ENCODE measurements at regions not wholly inside any gene's neighbourhood (a gene's known extent, or its start where the extent isn't known, plus 50 kb on each side); places are given as distances from the start of the nearest gene placed in this dataset.

- dilution Hi-C loops (cut with MboI; ENCODE audit: extremely low pct_ligation_motif_present, low sequenced_read_pairs), result no loop called here
- Histone ChIP-seq H3K4me1 (ENCODE audit: control insufficient read depth, extremely low read depth, insufficient read depth, low read length) (no peaks in the 10 kb centered on the region), H3K27me3 (ENCODE audit: control insufficient read depth, extremely low read depth, insufficient read depth, low read length) (no peaks in the 10 kb centered on the region), H3K9me1 (ENCODE audit: control insufficient read depth, extremely low read depth, insufficient read depth, low read length) (no peaks in the 10 kb centered on the region), H3K9me3 (ENCODE audit: control insufficient read depth, low read depth, low read length) (no peaks in the 10 kb centered on the region), H3K4me3 (ENCODE audit: control insufficient read depth in 2 of 3, extremely low read depth in 1 of 3, insufficient read depth in 2 of 3, low read depth in 1 of 3, low read length in 3 of 3) (no peak overlapping the region), H2AFZ (ENCODE audit: control insufficient read depth, low read length) (no peak overlapping the region), H4K20me1 (ENCODE audit: control insufficient read depth, extremely low read depth, insufficient read depth, low read length) (no peaks in the 10 kb centered on the region), H3K9ac (ENCODE audit: control insufficient read depth, extremely low read depth, insufficient read depth, low read length) (no peak overlapping the region), H3K27ac (ENCODE audit: control insufficient read depth, insufficient read depth, low read length) (no peak overlapping the region), H3K36me3 (ENCODE audit: control insufficient read depth in 2 of 2, extremely low read depth in 1 of 2, insufficient read depth in 2 of 2, low read length in 2 of 2) (no peaks in the 10 kb centered on the region), H3K4me2 (ENCODE audit: control insufficient read depth, extremely low read depth, insufficient read depth, low read depth, low read length) (no peak overlapping the region), H3K79me2 (ENCODE audit: control insufficient read depth, insufficient read depth, low read length) (no peaks in the 10 kb centered on the region)
- FAIRE-seq (no peak), DNase-seq (ENCODE audit: low read depth, low spot score) (no peak)
- no peak for TF ChIP-seq EZH2 (IDR thresholded peaks at IDR 0.05; ENCODE audit: low read length)
- TF ChIP-seq CTCF (optimal IDR thresholded peaks at IDR 0.05 in 1 of 3, IDR thresholded peaks at IDR 0.05 in 1 of 3, conservative IDR thresholded peaks at IDR 0.05 in 1 of 3; ENCODE audit: extremely low read depth in 1 of 3, insufficient read depth in 2 of 3, low read length in 3 of 3), result no peak
These were observed 798.1 kb downstream of the PDHA2 start for GRCh38 chr4:96637971-96638412.

- no peak overlapping the region for H3K4me2 ChIP-seq (ENCODE audit: control insufficient read depth, extremely low read depth, insufficient read depth, low read depth, low read length)
- H4K20me1 ChIP-seq (ENCODE audit: control insufficient read depth, extremely low read depth, insufficient read depth, low read length), result no peaks in the 10 kb centered on the region
- no peaks in the 10 kb centered on the region for H3K9me3 ChIP-seq (ENCODE audit: control insufficient read depth, low read depth, low read length)
- H3K9me1 ChIP-seq (ENCODE audit: control insufficient read depth, extremely low read depth, insufficient read depth, low read length), result no peaks in the 10 kb centered on the region
- no peak overlapping the region for H3K27ac ChIP-seq (ENCODE audit: control insufficient read depth, insufficient read depth, low read length)
- FAIRE-seq (no peak), DNase-seq (ENCODE audit: low read depth, low spot score) (no peak)
- no peaks in the 10 kb centered on the region for H3K79me2 ChIP-seq (ENCODE audit: control insufficient read depth, insufficient read depth, low read length)
- no peaks in the 10 kb centered on the region for H3K36me3 ChIP-seq (ENCODE audit: control insufficient read depth in 2 of 2, extremely low read depth in 1 of 2, insufficient read depth in 2 of 2, low read length in 2 of 2)
- no peak overlapping the region for H3K9ac ChIP-seq (ENCODE audit: control insufficient read depth, extremely low read depth, insufficient read depth, low read length)
- TF ChIP-seq CTCF (optimal IDR thresholded peaks at IDR 0.05 in 1 of 3, IDR thresholded peaks at IDR 0.05 in 1 of 3, conservative IDR thresholded peaks at IDR 0.05 in 1 of 3; ENCODE audit: extremely low read depth in 1 of 3, insufficient read depth in 2 of 3, low read length in 3 of 3), result no peak
- TF ChIP-seq EZH2 (IDR thresholded peaks at IDR 0.05; ENCODE audit: low read length), result no peak
- no peaks in the 10 kb centered on the region for H3K4me1 ChIP-seq (ENCODE audit: control insufficient read depth, extremely low read depth, insufficient read depth, low read length)
- no peak overlapping the region for H3K4me3 ChIP-seq (ENCODE audit: control insufficient read depth in 2 of 3, extremely low read depth in 1 of 3, insufficient read depth in 2 of 3, low read depth in 1 of 3, low read length in 3 of 3)
- dilution Hi-C loops (cut with MboI; ENCODE audit: extremely low pct_ligation_motif_present, low sequenced_read_pairs), result no loop called here
- H2AFZ ChIP-seq (ENCODE audit: control insufficient read depth, low read length), result no peak overlapping the region
- H3K27me3 ChIP-seq (ENCODE audit: control insufficient read depth, extremely low read depth, insufficient read depth, low read length), result no peaks in the 10 kb centered on the region
These were observed 800.0 kb downstream of the PDHA2 start for GRCh38 chr4:96639932-96640331.

Data from keratinocyte (primary cell).